ENCODE measurements at regions not wholly inside any gene's neighbourhood (a gene's known extent, or its start where the extent isn't known, plus 50 kb on each side); places are given as distances from the start of the nearest gene placed in this dataset.
A peak's percentile ranks its signal among the peaks of the same experiment; 100 is the strongest.

DNA sequence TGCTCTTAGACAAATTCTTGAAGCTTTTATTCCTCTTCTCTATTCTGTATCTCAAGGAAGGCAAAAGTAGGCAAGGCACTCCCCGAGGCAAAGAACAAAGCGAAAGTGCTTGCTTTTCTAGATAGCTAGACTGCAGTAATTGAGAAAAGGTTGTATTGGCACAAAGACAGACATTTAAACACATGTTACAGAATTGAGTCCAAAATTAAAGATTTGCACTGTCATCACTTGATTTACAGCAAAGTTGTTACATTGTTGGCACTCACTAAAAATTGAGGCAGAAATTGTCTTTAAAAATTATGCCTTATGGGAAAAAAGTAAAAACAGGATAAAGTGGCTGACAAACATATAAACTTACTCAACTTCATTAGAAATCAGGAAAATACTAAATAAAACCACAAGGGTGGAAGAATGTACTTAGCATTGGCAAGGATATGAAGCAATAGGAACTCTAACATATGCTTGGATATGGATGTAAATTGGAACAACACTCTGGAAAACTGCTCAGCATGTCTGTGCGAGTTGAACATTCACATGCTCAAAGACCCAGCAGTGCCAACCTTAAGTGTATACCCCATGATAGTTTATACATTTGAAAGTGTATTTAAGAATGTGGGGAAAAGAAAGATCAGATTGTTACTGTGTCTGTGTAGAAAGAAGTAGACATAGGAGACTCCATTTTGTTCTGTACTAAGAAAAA is 491.3 kb downstream of the GLRX3 start:
- DNase-seq: peak; percentile 77

- no peak for DNase-seq
Observed at GRCh38 chr10:130630135-130630534, 493.9 kb downstream of the GLRX3 start.

DNA sequence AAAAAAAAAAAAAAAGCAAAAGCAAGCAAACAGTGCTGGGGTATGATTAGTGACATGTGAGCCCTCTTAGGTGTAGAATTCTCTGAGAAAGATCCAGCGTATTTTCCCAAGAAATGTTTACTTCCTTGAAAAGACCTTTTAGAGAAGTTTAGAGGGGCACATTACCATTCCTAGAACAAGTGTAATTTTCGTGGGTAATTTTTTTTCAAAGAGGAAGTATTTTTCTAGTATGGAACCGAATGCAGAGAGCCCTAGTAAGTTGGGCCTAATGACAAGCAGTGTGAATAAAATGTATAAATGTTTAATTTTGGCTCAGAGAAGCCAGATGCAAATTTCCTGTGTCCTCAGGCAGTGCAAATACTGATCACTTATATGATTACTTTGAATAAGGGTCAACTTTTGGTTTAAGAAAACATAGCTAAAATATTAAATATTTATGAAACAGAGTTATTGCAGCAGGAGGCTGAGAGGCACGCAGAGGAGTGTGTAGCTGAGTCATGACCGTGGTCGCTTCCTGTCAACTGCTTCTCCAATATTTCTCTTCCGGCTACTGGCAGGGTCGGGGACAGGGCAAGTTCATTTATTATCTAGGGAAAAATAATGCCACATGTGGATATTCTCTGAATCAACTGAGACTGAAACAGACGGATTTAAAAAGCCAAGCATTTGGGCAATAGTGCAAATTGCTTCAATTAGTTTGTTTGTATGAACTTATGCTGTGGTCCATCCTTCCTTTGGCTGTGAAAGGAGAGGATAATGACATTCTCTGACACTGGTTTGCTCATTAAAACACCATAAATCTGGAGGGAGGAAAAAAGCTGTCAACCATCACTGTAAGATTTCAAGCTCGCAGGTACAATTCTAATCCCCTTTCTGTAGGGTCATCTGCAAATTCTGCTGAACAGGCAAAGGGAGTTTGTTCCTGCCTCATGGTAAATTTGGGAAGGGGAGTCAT is 495.2 kb downstream of the GLRX3 start:
- DNase-seq: no peak

- DNase-seq: no peak
Observed at GRCh38 chr10:130634816-130635215, 498.6 kb downstream of the GLRX3 start.

DNA sequence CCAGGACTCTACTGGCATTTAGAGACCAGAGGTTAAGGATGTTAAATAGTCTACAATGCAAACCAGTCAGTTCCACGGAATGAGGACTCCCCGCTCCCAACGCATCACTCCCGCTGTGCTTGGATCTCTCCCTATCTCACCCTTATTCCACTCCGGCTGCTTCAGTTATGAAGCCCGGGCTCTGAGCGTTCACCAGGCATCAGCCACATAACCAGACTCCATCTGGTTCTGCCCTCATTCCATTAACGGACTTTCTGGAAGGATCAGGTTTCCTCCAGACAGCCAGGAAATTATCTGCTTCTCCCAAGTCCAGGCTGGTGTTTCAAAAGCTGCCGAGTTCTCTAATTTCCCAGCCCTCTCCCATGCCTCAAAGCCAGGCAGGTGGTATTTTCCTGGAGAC is 499.3 kb downstream of the GLRX3 start:
- no peak for DNase-seq

GRCh38 chr10:130636313-130636930 is 500.2 kb downstream of the GLRX3 start:
- no peak for DNase-seq

GRCh38 chr10:130637089-130637676 is 501.0 kb downstream of the GLRX3 start:
- DNase-seq: no peak

DNA sequence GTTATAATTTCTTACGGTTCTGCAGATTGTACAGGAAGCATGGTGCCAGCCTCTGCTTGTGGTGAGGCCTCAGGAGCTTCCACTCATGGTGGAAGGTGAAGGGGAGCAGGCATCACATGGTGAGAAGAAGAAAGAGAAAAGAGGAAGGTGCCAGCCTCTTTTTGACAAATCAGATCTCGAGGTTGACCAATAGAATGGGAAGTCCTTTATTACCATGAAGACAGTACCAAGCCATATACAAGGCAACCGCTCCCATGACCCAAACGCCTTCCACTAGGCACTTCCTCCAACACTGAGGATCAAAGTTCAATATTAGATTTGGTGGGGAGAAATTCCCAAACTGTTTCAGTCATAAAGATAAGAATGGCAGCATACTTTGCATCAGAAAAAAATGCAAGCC is 502.8 kb downstream of the GLRX3 start:
- DNase-seq: no peak

GRCh38 chr10:130642926-130643325 is 506.7 kb downstream of the GLRX3 start:
- no peak for DNase-seq

GRCh38 chr10:130647341-130647740 is 511.1 kb downstream of the GLRX3 start:
- DNase-seq: no peak

GRCh38 chr10:130648807-130649206 is 512.6 kb downstream of the GLRX3 start:
- DNase-seq: no peak

- no peak for DNase-seq
Observed at GRCh38 chr10:130652544-130652943, 516.4 kb downstream of the GLRX3 start.

DNA sequence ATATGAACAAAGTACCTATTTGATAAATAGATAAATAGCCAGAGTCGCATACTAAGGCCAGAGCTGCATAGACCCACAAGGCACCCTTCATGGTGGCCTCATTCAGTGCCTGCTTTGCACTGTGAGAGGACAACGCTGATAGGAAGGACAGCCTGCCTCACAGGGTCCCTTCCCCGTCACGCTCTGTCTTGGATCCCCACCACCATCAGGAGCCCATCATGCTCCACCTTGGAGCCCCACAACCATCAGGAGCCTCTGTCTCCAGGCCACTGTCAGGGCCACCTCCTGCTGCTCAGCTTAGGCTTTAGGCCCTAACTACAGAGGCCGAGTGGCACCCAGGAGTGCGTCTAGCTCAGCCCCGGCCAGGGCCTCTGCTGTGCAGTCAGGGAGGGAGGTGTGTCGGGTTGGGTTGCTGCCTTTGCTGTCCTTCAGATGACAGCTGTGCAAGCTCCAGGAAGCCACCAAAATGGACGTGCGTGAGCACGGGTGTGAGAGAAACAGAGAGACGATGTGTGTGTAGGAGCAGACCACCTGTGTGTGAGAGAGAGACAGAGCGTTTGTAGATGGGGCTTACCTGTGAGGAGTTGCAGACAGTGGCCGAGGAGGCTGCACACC is 516.9 kb downstream of the GLRX3 start:
- DNase-seq: no peak

- no peak for DNase-seq
Observed at GRCh38 chr10:130654726-130655125, 518.5 kb downstream of the GLRX3 start.

DNA sequence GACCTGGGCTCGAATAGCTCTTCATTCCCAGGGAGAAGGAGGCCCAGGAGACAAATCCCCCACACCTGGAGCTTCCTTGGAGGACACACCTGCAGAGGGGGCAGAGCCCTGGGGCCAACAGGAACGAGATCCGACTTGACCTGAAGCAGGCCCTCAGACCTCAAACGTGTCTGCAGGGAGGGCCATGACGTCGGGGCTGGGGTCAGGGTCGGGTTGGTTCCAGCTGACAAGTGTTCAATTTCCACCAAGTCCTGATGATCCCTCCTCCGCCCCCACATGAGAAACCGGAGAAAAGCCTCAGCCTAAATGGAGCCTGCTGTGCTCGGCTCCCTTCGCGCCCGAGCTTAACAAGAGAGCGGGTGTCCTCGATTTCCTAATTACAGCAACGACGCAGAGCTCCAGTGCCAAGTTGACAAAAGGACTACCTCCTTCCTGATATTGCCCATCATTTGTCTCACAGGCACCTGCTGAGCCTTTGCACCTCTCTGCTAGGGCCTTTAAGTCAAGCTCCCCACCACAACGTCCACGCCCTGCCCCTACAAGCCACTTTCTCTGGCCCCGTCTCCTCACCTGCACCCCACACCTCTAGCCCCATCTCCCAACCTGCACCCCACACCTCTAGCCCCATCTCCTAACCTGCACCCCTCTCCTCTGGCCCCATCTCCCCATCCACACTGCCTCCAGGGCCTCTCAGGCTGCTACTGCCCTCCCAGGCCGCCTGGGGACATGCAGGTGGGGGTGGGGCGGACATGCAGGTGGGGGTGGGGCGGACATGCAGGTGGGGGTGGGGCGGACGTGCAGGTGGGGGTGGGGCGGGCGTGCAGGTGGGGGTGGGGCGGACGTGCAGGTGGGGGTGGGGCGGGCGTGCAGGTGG is 519.4 kb downstream of the GLRX3 start:
- no peak for DNase-seq

DNA sequence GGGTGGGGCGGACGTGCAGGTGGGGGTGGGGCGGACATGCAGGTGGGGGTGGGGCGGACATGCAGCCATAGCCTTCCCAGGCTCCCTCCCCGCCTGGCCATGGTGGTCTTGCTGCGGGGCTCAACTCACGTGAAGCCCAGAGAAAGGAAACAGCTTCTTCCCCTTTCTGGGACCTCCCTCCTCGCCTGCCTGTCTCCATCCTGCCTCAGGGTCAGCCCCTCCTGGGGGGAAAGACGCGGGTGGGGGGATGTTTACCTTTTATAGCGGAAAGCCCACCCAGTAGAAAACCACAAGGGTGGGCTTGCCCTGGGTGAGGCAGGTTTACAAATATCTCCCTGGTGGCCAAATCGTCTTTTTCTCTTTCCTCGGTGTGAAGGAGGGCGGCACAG is 520.0 kb downstream of the GLRX3 start:
- no peak for DNase-seq

- DNase-seq: no peak
Observed at GRCh38 chr10:130656582-130657133, 520.5 kb downstream of the GLRX3 start.

DNA sequence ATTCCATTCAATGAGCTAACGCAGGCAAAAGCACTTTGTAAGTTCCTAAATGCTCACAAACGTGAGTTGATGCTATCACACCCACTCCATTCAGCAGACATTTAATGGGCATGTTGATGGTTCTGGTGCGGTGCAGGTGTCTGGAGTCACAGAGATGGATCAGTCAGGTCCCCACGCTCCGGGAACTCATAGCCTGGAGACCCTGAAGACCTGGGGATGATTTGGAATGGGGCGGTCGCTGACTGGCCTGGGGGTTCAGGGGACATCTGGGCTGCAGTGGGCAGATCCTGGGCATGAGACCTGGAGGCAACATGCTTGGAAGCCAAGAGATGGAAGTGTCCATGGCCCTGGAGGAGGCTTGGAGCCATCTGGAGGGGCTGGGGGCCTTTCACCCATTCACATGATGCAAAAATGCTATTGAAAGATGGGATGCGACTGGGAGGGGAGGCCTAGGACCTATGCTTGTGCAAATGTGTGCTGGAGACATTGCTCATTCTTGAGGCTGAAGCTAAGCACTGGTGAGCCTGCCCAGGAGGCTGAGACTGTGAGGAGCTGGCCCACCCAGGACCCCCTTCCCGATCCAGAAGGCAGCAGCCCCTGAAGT is 522.6 kb downstream of the GLRX3 start:
- DNase-seq: no peak

DNA sequence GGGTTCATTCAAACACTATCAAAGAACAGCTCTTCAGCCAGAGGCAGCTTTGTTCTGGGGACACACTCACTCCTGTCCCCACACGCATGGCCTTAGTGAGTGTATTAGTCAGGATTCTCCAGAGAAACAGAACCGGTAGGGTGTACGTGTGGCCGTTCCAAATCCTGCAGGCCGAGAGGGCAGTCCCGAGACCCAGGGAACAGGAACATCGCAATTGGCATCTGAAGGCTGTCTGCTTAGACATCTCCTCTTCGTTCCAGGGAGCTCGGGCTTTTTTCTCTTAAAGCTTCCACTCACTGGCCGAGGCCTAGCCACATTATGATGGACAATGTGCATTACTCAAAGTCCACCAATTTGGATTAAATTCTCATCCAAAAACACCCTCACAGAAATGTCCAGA is 523.3 kb downstream of the GLRX3 start:
- DNase-seq: no peak

DNA sequence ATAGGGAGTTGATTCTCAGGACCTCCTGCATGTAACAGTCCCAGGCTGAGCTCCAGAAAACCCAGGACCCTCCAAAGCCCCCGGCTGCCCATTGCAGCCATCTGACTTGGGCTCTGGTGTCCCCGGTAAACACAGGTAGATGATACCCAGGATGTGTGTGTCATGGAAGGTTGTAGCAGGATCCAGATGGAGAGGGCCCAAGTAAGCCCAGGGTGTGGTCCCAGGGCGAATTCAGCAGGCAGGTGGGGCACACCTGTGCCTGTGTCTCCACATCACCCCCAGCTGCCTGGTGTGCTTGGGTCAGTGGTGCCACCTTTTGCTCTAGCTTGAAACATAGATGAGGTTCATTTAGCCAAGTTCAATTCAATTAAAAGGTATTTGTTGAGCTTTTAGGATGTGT is 524.1 kb downstream of the GLRX3 start:
- no peak for DNase-seq

GRCh38 chr10:130661419-130661818 is 525.2 kb downstream of the GLRX3 start:
- no peak for DNase-seq
